Heart left ventricle (tissue), 16 donors: ENCODE measurements at regions not wholly inside any gene's neighbourhood (a gene's known extent, or its start where the extent isn't known, plus 50 kb on each side); places are given as distances from the start of the nearest gene placed in this dataset.

Source experiments
- ATAC-seq, 4 donors: fragments of 200-7000 bp; cut with Tn5 transposase; one replicate each; pipeline ENCODE4 v1.9.1; 2020 to 2022; ENCODE audit warnings: moderate library complexity in 4 of 4, mild to moderate bottlenecking in 3 of 4, moderate number of reproducible peaks in 1 of 4
- DNase-seq, 5 donors: peaks; one replicate each; pipeline ENCODE4 v3.0.0-alpha.2; 2020
- H3K27ac ChIP-seq, 12 donors: fragments of 200-600 bp; sonication (generic) in 4 of 12; one replicate each; pipeline versions ENCODE4 v1.5.0 to v1.8.0; 2016 to 2022; ENCODE audit warnings: mild to moderate bottlenecking in 2 of 12
- H3K27me3 ChIP-seq, 9 donors: fragments of 200-600 bp; sonication (generic) in 2 of 9; one replicate each; pipeline versions ENCODE4 v1.5.1 to v1.8.0; 2016 to 2022; ENCODE audit warnings: mild to moderate bottlenecking in 3 of 9
- H3K36me3 ChIP-seq, 9 donors: fragments of 200-600 bp; sonication (generic) in 2 of 9; one replicate each; pipeline versions ENCODE4 v1.5.0 to v1.8.0; 2018 to 2022; ENCODE audit warnings: mild to moderate bottlenecking in 2 of 9
- H3K4me1 ChIP-seq, 12 donors: fragments of 200-600 bp; sonication (generic) in 4 of 12; one replicate each; pipeline versions ENCODE4 v1.5.0 to v1.8.0; 2016 to 2022; ENCODE audit warnings: mild to moderate bottlenecking in 3 of 12
- H3K4me3 ChIP-seq, 12 donors: fragments of 200-600 bp; sonication (generic) in 4 of 12; one replicate each; pipeline versions ENCODE4 v1.5.0 to v1.8.0; 2017 to 2022; ENCODE audit warnings: mild to moderate bottlenecking in 9 of 12, moderate library complexity in 4 of 12
- H3K9me3 ChIP-seq, 12 donors: fragments of 200-600 bp; sonication (generic) in 4 of 12; one replicate each; pipeline versions ENCODE4 v1.5.0 to v1.8.0; 2016 to 2022; ENCODE audit warnings: mild to moderate bottlenecking in 1 of 12
- POLR2A ChIP-seq, 2 donors: fragments of 450-650 bp; IDR thresholded peaks; one replicate each; pipeline ENCODE4 v1.6.1; 2017; ENCODE audit warnings: antibody characterized with exemption in 2 of 2, mild to moderate bottlenecking in 2 of 2, moderate library complexity in 2 of 2
- WGBS, 4 donors: extraction: QIAGEN DNeasy Blood & Tissue Kit in 2 of 4; methylation state at CpG; one replicate each; pipeline versions ENCODE4 v1.1.5 to v1.1.7; 2013 to 2018; 5-methylcytosine and 5-hydroxymethylcytosine counted together
- intact Hi-C, 10 donors: fragments of 100-400 bp; cut with DNase I; formaldehyde crosslinking; loops; one replicate each; pipeline versions ENCODE4 v1.11.1 to v1.14.2; 2022
- TF ChIP-seq, protein P1 (sequence below), 12 donors: fragments of 200-600 bp; sonication (generic) in 4 of 12; IDR thresholded peaks; one replicate each; pipeline versions ENCODE4 v1.5.0 to v1.8.0; 2018 to 2022; ENCODE audit warnings: antibody characterized with exemption in 12 of 12, mild to moderate bottlenecking in 5 of 12
- donor health status: ischemic (EF 13 %, LVEDD 7.1; RV severe dilation, severe dysfunction).
- donor health status: healthy with polysubstance abuse.
- donor health status: DM: no; HTN: yes; CAD: no.
- donor health status: DM: no; HTN: no; CAD: no.
- donor health status: ischemic (EF 25% LVEDD 6.9; RV normal size, moderate dysfunction).
- donor health status: ischemic (EF 25% LVEDD 5.7; RV mildly dilated, moderate dysfunction).
- donor health status: healthy.
- donor health status: DM: yes; HTN: yes; CAD: no.
- donor health status: ischemic (EF 35%, LVEDD 5.7; RV mildly dilated, moderate dysfunction).
- donor health status: nonischemic (EF 11% LVEDD 7.7; RV severe dilation, severe dysfunction).
- donor health status: DM: yes; HTN: yes; CAD: no.
- donor health status: PGD.
- donor health status: ischemic (EF 29% LVEDD 5.4; RV normal size, mild dysfunction).
- donor health status: nonischemic (EF 23%, LVEDD 6.1; RV moderate dilation, normal function).

DNA sequence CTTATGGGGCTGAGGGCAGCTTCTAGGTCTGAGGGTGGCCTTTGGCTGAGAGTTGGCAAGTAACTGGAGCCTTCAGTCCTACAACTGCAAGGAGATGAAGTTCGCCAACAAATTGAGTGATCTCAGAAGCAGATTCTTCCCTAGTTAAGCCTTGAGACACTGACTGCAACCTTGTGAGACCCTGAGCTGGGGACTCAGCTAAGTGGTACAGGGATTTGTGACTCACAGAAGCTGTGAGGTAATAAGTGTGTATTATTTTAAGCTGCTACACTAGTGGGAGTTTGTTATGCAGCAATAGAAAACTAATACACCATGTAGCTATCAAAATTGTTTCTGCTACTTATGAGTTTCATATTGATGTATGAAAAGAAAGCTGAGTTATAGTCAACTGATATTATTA lies 279.2 kb downstream of the PIK3R1 start:
- H3K4me3 ChIP-seq: no peak overlapping the region
- TF ChIP-seq, protein P1, sequence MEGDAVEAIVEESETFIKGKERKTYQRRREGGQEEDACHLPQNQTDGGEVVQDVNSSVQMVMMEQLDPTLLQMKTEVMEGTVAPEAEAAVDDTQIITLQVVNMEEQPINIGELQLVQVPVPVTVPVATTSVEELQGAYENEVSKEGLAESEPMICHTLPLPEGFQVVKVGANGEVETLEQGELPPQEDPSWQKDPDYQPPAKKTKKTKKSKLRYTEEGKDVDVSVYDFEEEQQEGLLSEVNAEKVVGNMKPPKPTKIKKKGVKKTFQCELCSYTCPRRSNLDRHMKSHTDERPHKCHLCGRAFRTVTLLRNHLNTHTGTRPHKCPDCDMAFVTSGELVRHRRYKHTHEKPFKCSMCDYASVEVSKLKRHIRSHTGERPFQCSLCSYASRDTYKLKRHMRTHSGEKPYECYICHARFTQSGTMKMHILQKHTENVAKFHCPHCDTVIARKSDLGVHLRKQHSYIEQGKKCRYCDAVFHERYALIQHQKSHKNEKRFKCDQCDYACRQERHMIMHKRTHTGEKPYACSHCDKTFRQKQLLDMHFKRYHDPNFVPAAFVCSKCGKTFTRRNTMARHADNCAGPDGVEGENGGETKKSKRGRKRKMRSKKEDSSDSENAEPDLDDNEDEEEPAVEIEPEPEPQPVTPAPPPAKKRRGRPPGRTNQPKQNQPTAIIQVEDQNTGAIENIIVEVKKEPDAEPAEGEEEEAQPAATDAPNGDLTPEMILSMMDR (IDR thresholded peaks at IDR 0.05): no peak
- no peak for TF ChIP-seq POLR2A (IDR thresholded peaks at IDR 0.05)
- no peak overlapping the region for H3K27ac ChIP-seq
- H3K4me1 ChIP-seq: no peaks in the 10 kb centered on the region
- H3K27me3 ChIP-seq: no peaks in the 10 kb centered on the region
- DNase-seq (no peak), ATAC-seq (no peak)
- 85 to 100% (median 94%) methylated on average over 1 of the region's 1 CpG for WGBS, 4 donors
- H3K36me3 ChIP-seq: no peaks in the 10 kb centered on the region
- H3K9me3 ChIP-seq: peaks cover 0 to 23% (median 1%) of the 10 kb centered on the region in 12 donors
- intact Hi-C loops: loop anchor here in 1 of 10 donors (10.0 kb wide), 1 partner anchor 450 kb away; no protein-coding TSS in a partner anchor

DNA sequence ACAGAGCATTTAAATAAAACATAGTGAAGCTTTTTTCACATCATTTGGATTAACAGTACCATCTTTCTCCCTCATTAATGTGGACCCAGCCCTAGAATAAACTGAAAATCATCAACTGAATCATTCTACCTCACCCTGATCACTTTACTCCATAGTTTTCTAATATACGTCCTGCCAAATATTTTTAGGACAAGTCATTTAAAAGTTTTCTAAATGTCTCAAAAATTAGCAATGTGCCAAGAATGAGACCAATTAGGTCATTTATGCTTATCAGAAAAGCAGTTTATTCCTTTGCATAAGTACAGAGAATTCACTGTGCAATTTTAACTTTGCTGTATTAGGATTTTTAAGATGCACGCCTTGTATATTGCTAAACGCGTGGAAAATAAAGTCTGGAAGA lies 284.4 kb downstream of the PIK3R1 start:
- no peaks in the 10 kb centered on the region for H3K36me3 ChIP-seq
- H3K27ac ChIP-seq: no peak overlapping the region
- H3K4me3 ChIP-seq: no peak overlapping the region
- intact Hi-C loops: loop anchor here in 1 of 10 donors (10.0 kb wide), 1 partner anchor 445 kb away; no protein-coding TSS in a partner anchor
- no peak for TF ChIP-seq POLR2A (IDR thresholded peaks at IDR 0.05)
- TF ChIP-seq, protein P1 (IDR thresholded peaks at IDR 0.05): no peak
- 69 to 80% (median 75%) methylated on average over 4 of the region's 4 CpGs for WGBS, 4 donors
- DNase-seq: no peak
- no peaks in the 10 kb centered on the region for H3K27me3 ChIP-seq
- peaks cover 0 to 3% (median 0%) of the 10 kb centered on the region in 12 donors for H3K4me1 ChIP-seq
- no peak for ATAC-seq
- peaks cover 0 to 23% (median 1%) of the 10 kb centered on the region in 12 donors for H3K9me3 ChIP-seq

DNA sequence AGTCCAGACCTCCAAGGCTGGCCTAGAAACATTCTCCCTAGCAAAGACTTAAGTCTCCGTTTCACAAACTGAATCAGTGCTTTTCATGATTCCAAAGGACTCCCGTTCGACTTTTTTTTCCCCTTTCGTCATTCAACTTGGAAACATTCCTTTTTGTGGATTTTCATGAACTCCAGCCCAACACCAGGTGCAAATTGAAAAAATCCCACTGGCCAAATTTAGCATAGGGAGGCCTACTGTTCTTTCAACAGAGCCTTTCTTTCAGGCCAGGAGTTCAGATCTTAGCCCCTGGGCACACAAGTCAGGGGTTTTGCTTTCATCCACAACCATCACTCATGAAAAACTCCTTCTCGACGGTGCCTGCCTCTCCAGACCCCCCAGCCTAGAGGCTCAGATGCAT lies 285.3 kb downstream of the PIK3R1 start:
- peaks cover 0 to 3% (median 0%) of the 10 kb centered on the region in 12 donors for H3K4me1 ChIP-seq
- intact Hi-C loops: no loop called here
- H3K27ac ChIP-seq: no peak overlapping the region
- H3K9me3 ChIP-seq: peaks cover 0 to 23% (median 1%) of the 10 kb centered on the region in 12 donors
- TF ChIP-seq POLR2A (IDR thresholded peaks at IDR 0.05): no peak
- TF ChIP-seq, protein P1 (IDR thresholded peaks at IDR 0.05): no peak
- no peaks in the 10 kb centered on the region for H3K27me3 ChIP-seq
- 82 to 87% (median 83%) methylated on average over 6 of the region's 6 CpGs for WGBS, 4 donors
- ATAC-seq: no peak
- no peaks in the 10 kb centered on the region for H3K36me3 ChIP-seq
- DNase-seq: no peak
- no peak overlapping the region for H3K4me3 ChIP-seq

DNA sequence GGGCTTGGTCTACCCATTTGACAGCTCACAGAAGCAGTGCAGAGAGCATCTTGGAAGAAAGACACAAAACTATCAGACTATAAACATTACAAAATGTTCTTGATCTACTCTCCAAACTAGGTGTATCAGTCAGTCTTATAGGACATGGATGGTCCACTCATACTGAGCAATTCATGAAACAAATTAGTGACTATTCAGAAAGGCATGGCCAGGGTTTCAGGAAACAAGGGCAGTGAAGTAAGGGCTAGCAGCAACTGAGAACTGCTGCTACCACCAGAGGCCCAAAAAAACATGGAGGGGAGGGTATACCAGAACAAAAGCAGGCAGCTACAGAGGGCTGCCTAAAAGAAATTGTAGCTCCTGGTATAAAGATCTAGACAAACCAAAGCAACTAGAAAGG lies 287.0 kb downstream of the PIK3R1 start:
- Histone ChIP-seq H3K4me3 (no peak overlapping the region), H3K27ac (no peak overlapping the region), H3K27me3 (no peaks in the 10 kb centered on the region), H3K4me1 (peaks cover 0 to 3% (median 0%) of the 10 kb centered on the region in 12 donors), H3K9me3 (peaks cover 0 to 14% (median under 1%) of the 10 kb centered on the region in 12 donors), H3K36me3 (no peaks in the 10 kb centered on the region)
- TF ChIP-seq, protein P1 (IDR thresholded peaks at IDR 0.05): no peak
- no peak for TF ChIP-seq POLR2A (IDR thresholded peaks at IDR 0.05)
- intact Hi-C loops: no loop called here
- DNase-seq (no peak), ATAC-seq (no peak)
